HepG2 (cell line): ENCODE measurements at regions not wholly inside any gene's neighbourhood (a gene's known extent, or its start where the extent isn't known, plus 50 kb on each side); places are given as distances from the start of the nearest gene placed in this dataset.

Experiments
- ATAC-seq: fragments of 200-7000 bp; cut with Tn5 transposase; 3 replicates; pipeline ENCODE4 v1.9.1; 2020; ENCODE audit warnings: mild to moderate bottlenecking, moderate library complexity
- BruUV-seq: library from RNA; stranded (reverse); fragments of 400-500 nt; replicated peaks from 2 replicates; lab custom pipeline; 2021; lab: Mats Ljungman, UMichigan
- CTCF ChIA-PET: fragments of 300-600 bp; formaldehyde crosslinking; extraction: SDS; loops from one replicate; lab custom pipeline; 2021; ENCODE audit warnings: low total read pairs, inconsistent platforms, low intra/inter-chr PET ratio; lab: Yijun Ruan, JAX
- POLR2A ChIA-PET: fragments of 350-600 bp; sonication (Branson Sonifier 250); formaldehyde crosslinking; loops from one replicate; lab custom pipeline; 2020; ENCODE audit warnings: antibody characterized with exemption, inconsistent platforms; lab: Yijun Ruan, JAX
- DNase-seq: peaks from one replicate; pipeline ENCODE4 v3.0.0-alpha.2; 2015; ENCODE audit warnings: low spot score
- FAIRE-seq: peaks from 3 replicates; lab custom pipeline; 2011; peaks lifted over from hg19 to GRCh38; lab: Jason Lieb, UNC
- H2AFZ ChIP-seq: one replicate; pipeline ENCODE4 v1.6.1; 2011; ENCODE audit warnings: low read length, inconsistent platforms
- H3K27ac ChIP-seq: fragments of 300-600 bp; 3 replicates; pipeline ENCODE4 v1.8.0; 2011; ENCODE audit warnings: mixed run types, mild to moderate bottlenecking, mixed read lengths, low read length, inconsistent platforms; ENCODE audit not compliant: insufficient read depth; ENCODE audit errors: extremely low read length
- H3K27me3 ChIP-seq, 2 experiments: fragments of 200-600 bp in 1 of 2; 2 replicates in 1 of 2; 3 replicates in 1 of 2; pipeline versions ENCODE4 v1.6.0 to v1.8.0; 2011; ENCODE audit warnings: low read length in 2 of 2, mild to moderate bottlenecking in 2 of 2, moderate library complexity in 2 of 2, inconsistent platforms in 1 of 2; ENCODE audit not compliant: insufficient read depth in 2 of 2, control insufficient read depth in 1 of 2
- H3K36me3 ChIP-seq, 2 experiments: fragments of 200-600 bp in 1 of 2; replicated peaks in 1 of 2; 2 replicates in 1 of 2; 3 replicates in 1 of 2; pipeline versions ENCODE4 v1.5.1 to v1.8.0; 2011; ENCODE audit warnings: low read length in 2 of 2, inconsistent platforms in 1 of 2; ENCODE audit not compliant: insufficient read depth in 2 of 2, control insufficient read depth in 1 of 2
- H3K4me1 ChIP-seq: 2 replicates; pipeline ENCODE4 v1.5.1; 2012; ENCODE audit warnings: low read length, inconsistent platforms; ENCODE audit not compliant: insufficient read depth
- H3K4me2 ChIP-seq: 2 replicates; pipeline ENCODE4 v1.6.0; 2011; ENCODE audit warnings: low read depth, low read length, inconsistent platforms
- H3K4me3 ChIP-seq, 3 experiments: fragments of 200-600 bp in 1 of 3; sonication (generic), shearing (Covaris generic) in 1 of 3; replicated peaks in 1 of 3; 2 replicates each; pipeline ENCODE4 v1.5.1; 2011 to 2016; ENCODE audit warnings: low read length in 3 of 3, inconsistent platforms in 2 of 3, low read depth in 2 of 3, mild to moderate bottlenecking in 2 of 3, control low read depth in 1 of 3, mixed read lengths in 1 of 3; ENCODE audit not compliant: insufficient read depth in 1 of 3
- H3K79me2 ChIP-seq: one replicate; pipeline ENCODE4 v1.6.1; 2011; ENCODE audit warnings: low read length, inconsistent platforms; ENCODE audit not compliant: insufficient read depth
- H3K9ac ChIP-seq: 2 replicates; pipeline ENCODE4 v1.6.0; 2011; ENCODE audit warnings: mild to moderate bottlenecking, low read depth, low read length, inconsistent platforms; ENCODE audit not compliant: insufficient read depth
- H3K9me3 ChIP-seq: 2 replicates; pipeline ENCODE4 v1.5.1; 2012; ENCODE audit warnings: mild to moderate bottlenecking, low read length
- H4K20me1 ChIP-seq: 2 replicates; pipeline ENCODE4 v1.6.0; 2011; ENCODE audit warnings: inconsistent platforms, mild to moderate bottlenecking, low read length, moderate library complexity; ENCODE audit not compliant: insufficient read depth
- CENPBD1 ChIP-seq: sonication (generic); formaldehyde crosslinking; IDR thresholded peaks from 2 replicates; pipeline ENCODE4 v1.8.0; 2022; ENCODE audit warnings: missing genetic modification reagents, low read depth, mild to moderate bottlenecking, borderline replicate concordance
- EEA1 ChIP-seq: sonication (generic); formaldehyde crosslinking; IDR thresholded peaks from 2 replicates; pipeline ENCODE4 v1.5.1; 2020; ENCODE audit warnings: mild to moderate bottlenecking, missing genetic modification reagents, borderline replicate concordance
- GTF3A ChIP-seq: sonication (generic); formaldehyde crosslinking; conservative IDR thresholded peaks from 2 replicates; pipeline ENCODE4 v1.4.0; 2020; ENCODE audit warnings: mild to moderate bottlenecking, missing genetic modification reagents
- HNF4G ChIP-seq, 2 experiments: sonication (generic) in 1 of 2; formaldehyde crosslinking in 1 of 2; IDR thresholded peaks; 2 replicates each; pipeline versions ENCODE4 v1.4.0 to v1.6.1; 2011 to 2020; ENCODE audit warnings: borderline replicate concordance in 2 of 2, low read depth in 2 of 2, mild to moderate bottlenecking in 2 of 2, low read length in 1 of 2, missing genetic modification reagents in 1 of 2, moderate library complexity in 1 of 2
- NAIF1 ChIP-seq: sonication (generic); formaldehyde crosslinking; IDR thresholded peaks from 2 replicates; pipeline ENCODE4 v1.5.0; 2020; ENCODE audit warnings: mild to moderate bottlenecking, missing genetic modification reagents, borderline replicate concordance
- PCBP2 ChIP-seq: fragments of 200-400 bp; formaldehyde crosslinking; optimal IDR thresholded peaks from 2 replicates; pipeline ENCODE3; 2018; ENCODE audit warnings: low read length, low read depth; ENCODE audit not compliant: poor library complexity, severe bottlenecking
- REPIN1 ChIP-seq: sonication (generic); formaldehyde crosslinking; IDR thresholded peaks from 2 replicates; pipeline ENCODE4 v1.8.0; 2022; ENCODE audit warnings: missing genetic modification reagents, low read depth, mild to moderate bottlenecking, borderline replicate concordance
- ZKSCAN8 ChIP-seq: IDR thresholded peaks from 2 replicates; pipeline ENCODE4 v1.6.1; 2016; ENCODE audit warnings: borderline replicate concordance, missing genetic modification reagents, missing compliant biosample characterization
- ZNF20 ChIP-seq: sonication (generic); formaldehyde crosslinking; IDR thresholded peaks from 2 replicates; pipeline ENCODE4 v1.4.0; 2020; ENCODE audit warnings: mild to moderate bottlenecking, moderate library complexity, missing genetic modification reagents
- ZNF274 ChIP-seq: sonication (generic); formaldehyde crosslinking; IDR thresholded peaks from 2 replicates; pipeline ENCODE4 v1.5.1; 2020; ENCODE audit warnings: mild to moderate bottlenecking, missing genetic modification reagents
- ZNF292 ChIP-seq: sonication (generic); formaldehyde crosslinking; IDR thresholded peaks from 2 replicates; pipeline ENCODE4 v1.8.1; 2022; ENCODE audit warnings: mild to moderate bottlenecking, low read depth, missing genetic modification reagents, borderline replicate concordance
- ZNF335 ChIP-seq: sonication (generic); formaldehyde crosslinking; IDR thresholded peaks from 2 replicates; pipeline ENCODE4 v1.4.0; 2020; ENCODE audit warnings: missing genetic modification reagents
- ZNF354B ChIP-seq: sonication (generic); formaldehyde crosslinking; IDR thresholded peaks from 2 replicates; pipeline ENCODE4 v1.8.0; 2022; ENCODE audit warnings: mild to moderate bottlenecking, missing genetic modification reagents
- WGBS: methylation state at CpG from one replicate; pipeline ENCODE4 v1.1.6; 2017; ENCODE audit warnings: low lambda C conversion rate; 5-methylcytosine and 5-hydroxymethylcytosine counted together
- in situ Hi-C: cut with HindIII; loops from 2 replicates; pipeline ENCODE4 v1.10.0; 2017; ENCODE audit warnings: low pct_unique_long_range_greater_than_20kb; ENCODE audit not compliant: extremely low pct_ligation_motif_present
- intact Hi-C: fragments of 100-400 bp; cut with micrococcal nuclease; formaldehyde crosslinking; loops from one replicate; pipeline ENCODE4 v1.10.0; 2022; ENCODE audit not compliant: unreplicated experiment
- TF ChIP-seq, protein P1 (sequence below): sonication (generic); formaldehyde crosslinking; conservative IDR thresholded peaks from 2 replicates; pipeline ENCODE4 v1.4.0; 2020; ENCODE audit warnings: missing genetic modification reagents
- TF ChIP-seq, protein P2 (sequence below): sonication (generic); formaldehyde crosslinking; conservative IDR thresholded peaks from 2 replicates; pipeline ENCODE4 v1.4.0; 2020; ENCODE audit warnings: mild to moderate bottlenecking, missing genetic modification reagents, moderate library complexity
- TF ChIP-seq, protein P3 (sequence below): sonication (generic); formaldehyde crosslinking; IDR thresholded peaks from 2 replicates; pipeline ENCODE4 v1.8.1; 2023; ENCODE audit warnings: mild to moderate bottlenecking, inconsistent platforms, moderate library complexity, missing genetic modification reagents, borderline replicate concordance

DNA sequence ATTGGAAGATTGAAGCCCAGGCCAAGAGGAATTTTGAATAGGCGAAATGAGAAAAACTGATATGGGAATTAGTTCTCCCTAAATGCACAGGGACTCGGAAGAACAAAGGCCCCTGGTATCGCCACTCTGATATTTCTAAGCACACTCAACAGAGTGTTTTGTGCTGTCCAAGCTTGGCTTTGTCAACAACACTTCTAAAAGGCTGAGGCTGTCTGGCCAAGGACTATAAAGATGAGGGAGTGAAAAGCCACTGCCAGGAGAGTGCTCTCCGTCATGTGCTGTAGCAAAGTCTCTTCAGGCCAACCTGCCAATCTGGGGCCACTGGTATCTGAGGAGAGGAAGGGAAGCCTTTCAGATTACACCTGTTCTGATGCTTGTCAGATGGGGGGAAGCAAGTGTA lies 611.2 kb upstream of the PIK3C3 start (continued):
- TF ChIP-seq, protein P1, sequence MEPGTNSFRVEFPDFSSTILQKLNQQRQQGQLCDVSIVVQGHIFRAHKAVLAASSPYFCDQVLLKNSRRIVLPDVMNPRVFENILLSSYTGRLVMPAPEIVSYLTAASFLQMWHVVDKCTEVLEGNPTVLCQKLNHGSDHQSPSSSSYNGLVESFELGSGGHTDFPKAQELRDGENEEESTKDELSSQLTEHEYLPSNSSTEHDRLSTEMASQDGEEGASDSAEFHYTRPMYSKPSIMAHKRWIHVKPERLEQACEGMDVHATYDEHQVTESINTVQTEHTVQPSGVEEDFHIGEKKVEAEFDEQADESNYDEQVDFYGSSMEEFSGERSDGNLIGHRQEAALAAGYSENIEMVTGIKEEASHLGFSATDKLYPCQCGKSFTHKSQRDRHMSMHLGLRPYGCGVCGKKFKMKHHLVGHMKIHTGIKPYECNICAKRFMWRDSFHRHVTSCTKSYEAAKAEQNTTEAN (CRISPR knock-in tag), result no peak
- TF ChIP-seq EEA1 (CRISPR knock-in tag), result no peak

GRCh38 chr18:41338341-41338740 lies 616.7 kb upstream of the PIK3C3 start:
- no peak overlapping the region for H2AFZ ChIP-seq
- H4K20me1 ChIP-seq, result no peaks in the 10 kb centered on the region
- intact Hi-C loops, result no loop called here
- H3K27me3 ChIP-seq, result no peaks in the 10 kb centered on the region
- no peak overlapping the region for H3K9ac ChIP-seq
- in situ Hi-C loops, result no loop called here
- no peak overlapping the region for H3K4me3 ChIP-seq
- POLR2A ChIA-PET, result no interaction called here
- CTCF ChIA-PET, result no interaction called here
- no peaks in the 10 kb centered on the region for H3K36me3 ChIP-seq
- DNase-seq (no peak), FAIRE-seq (no peak), ATAC-seq (no peak)
- WGBS, result 0% methylated on average over 1 of the region's 1 CpG
- no peak overlapping the region for H3K4me2 ChIP-seq
- H3K79me2 ChIP-seq, result no peaks in the 10 kb centered on the region
- BruUV-seq, result no TSS peak
- H3K4me1 ChIP-seq, result no peaks in the 10 kb centered on the region
- no peak for TF ChIP-seq ZKSCAN8 (CRISPR knock-in tag)
- no peak for TF ChIP-seq ZNF20 (CRISPR knock-in tag)
- TF ChIP-seq ZNF335 (CRISPR knock-in tag), result no peak
- TF ChIP-seq, protein P2, sequence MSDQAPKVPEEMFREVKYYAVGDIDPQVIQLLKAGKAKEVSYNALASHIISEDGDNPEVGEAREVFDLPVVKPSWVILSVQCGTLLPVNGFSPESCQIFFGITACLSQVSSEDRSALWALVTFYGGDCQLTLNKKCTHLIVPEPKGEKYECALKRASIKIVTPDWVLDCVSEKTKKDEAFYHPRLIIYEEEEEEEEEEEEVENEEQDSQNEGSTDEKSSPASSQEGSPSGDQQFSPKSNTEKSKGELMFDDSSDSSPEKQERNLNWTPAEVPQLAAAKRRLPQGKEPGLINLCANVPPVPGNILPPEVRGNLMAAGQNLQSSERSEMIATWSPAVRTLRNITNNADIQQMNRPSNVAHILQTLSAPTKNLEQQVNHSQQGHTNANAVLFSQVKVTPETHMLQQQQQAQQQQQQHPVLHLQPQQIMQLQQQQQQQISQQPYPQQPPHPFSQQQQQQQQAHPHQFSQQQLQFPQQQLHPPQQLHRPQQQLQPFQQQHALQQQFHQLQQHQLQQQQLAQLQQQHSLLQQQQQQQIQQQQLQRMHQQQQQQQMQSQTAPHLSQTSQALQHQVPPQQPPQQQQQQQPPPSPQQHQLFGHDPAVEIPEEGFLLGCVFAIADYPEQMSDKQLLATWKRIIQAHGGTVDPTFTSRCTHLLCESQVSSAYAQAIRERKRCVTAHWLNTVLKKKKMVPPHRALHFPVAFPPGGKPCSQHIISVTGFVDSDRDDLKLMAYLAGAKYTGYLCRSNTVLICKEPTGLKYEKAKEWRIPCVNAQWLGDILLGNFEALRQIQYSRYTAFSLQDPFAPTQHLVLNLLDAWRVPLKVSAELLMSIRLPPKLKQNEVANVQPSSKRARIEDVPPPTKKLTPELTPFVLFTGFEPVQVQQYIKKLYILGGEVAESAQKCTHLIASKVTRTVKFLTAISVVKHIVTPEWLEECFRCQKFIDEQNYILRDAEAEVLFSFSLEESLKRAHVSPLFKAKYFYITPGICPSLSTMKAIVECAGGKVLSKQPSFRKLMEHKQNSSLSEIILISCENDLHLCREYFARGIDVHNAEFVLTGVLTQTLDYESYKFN (CRISPR knock-in tag), result no peak
- no peak for TF ChIP-seq ZNF354B (CRISPR knock-in tag)
- TF ChIP-seq CENPBD1 (CRISPR knock-in tag), result no peak
- TF ChIP-seq GTF3A (CRISPR knock-in tag), result no peak
- no peak for TF ChIP-seq HNF4G (IDR thresholded peaks at IDR 0.05; ENCODE audit: borderline replicate concordance, low read depth, low read length)
- no peak for TF ChIP-seq HNF4G (CRISPR knock-in tag; IDR thresholded peaks at IDR 0.05; ENCODE audit: borderline replicate concordance, low read depth)
- TF ChIP-seq, protein P3, sequence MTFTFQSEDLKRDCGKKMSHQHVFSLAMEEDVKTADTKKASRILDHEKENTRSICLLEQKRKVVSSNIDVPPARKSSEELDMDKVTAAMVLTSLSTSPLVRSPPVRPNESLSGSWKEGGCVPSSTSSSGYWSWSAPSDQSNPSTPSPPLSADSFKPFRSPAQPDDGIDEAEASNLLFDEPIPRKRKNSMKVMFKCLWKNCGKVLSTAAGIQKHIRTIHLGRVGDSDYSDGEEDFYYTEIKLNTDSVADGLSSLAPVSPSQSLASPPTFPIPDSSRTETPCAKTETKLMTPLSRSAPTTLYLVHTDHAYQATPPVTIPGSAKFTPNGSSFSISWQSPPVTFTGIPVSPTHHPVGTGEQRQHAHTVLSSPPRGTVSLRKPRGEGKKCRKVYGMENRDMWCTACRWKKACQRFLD (CRISPR knock-in tag), result no peak
- no peak for TF ChIP-seq ZNF292
- TF ChIP-seq REPIN1, result no peak
- no peak for TF ChIP-seq NAIF1 (CRISPR knock-in tag)
- TF ChIP-seq PCBP2, result no peak
- no peak for TF ChIP-seq ZNF274
- H3K9me3 ChIP-seq, result no peaks in the 10 kb centered on the region
- no peak overlapping the region for H3K27ac ChIP-seq
